GM23248 (cell line): ENCODE measurements at regions not wholly inside any gene's neighbourhood (a gene's known extent, or its start where the extent isn't known, plus 50 kb on each side); places are given as distances from the start of the nearest gene placed in this dataset.

ENCODE experiments used
- DNase-seq: peaks from one replicate; pipeline ENCODE4 v3.0.0-alpha.2; 2015
- H2AFZ ChIP-seq: fragments of 200-600 bp; sonication (generic); 2 replicates; pipeline ENCODE4 v1.6.1; 2016; ENCODE audit warnings: antibody characterized with exemption
- H3F3A ChIP-seq: fragments of 200-600 bp; sonication (generic); 2 replicates; pipeline ENCODE4 v1.6.1; 2016; ENCODE audit warnings: mild to moderate bottlenecking, antibody characterized with exemption, mixed run types; ENCODE audit not compliant: insufficient read depth
- H3K27ac ChIP-seq: fragments of 200-600 bp; sonication (generic); 2 replicates; pipeline ENCODE4 v1.5.1; 2016; ENCODE audit warnings: mild to moderate bottlenecking
- H3K27me3 ChIP-seq: fragments of 200-600 bp; sonication (generic); replicated peaks from 2 replicates; pipeline ENCODE4 v1.6.1; 2016; ENCODE audit warnings: mild to moderate bottlenecking; ENCODE audit not compliant: insufficient read depth
- H3K36me3 ChIP-seq: fragments of 200-600 bp; sonication (generic); 2 replicates; pipeline ENCODE4 v1.6.1; 2016; ENCODE audit warnings: low read depth, mild to moderate bottlenecking
- H3K4me1 ChIP-seq: fragments of 200-600 bp; sonication (generic); 2 replicates; pipeline ENCODE4 v1.6.1; 2016; ENCODE audit warnings: mild to moderate bottlenecking; ENCODE audit not compliant: insufficient read depth
- H3K4me2 ChIP-seq: fragments of 200-600 bp; sonication (generic); one replicate; pipeline ENCODE4 v1.6.1; 2016; ENCODE audit warnings: mild to moderate bottlenecking; ENCODE audit not compliant: unreplicated experiment
- H3K4me3 ChIP-seq: fragments of 200-600 bp; sonication (generic); 2 replicates; pipeline ENCODE4 v1.5.1; 2016; ENCODE audit warnings: mild to moderate bottlenecking
- H3K79me2 ChIP-seq: fragments of 200-600 bp; sonication (generic); 2 replicates; pipeline ENCODE4 v1.6.1; 2016; ENCODE audit warnings: mild to moderate bottlenecking; ENCODE audit not compliant: insufficient read depth
- H3K9ac ChIP-seq: fragments of 200-600 bp; sonication (generic); 2 replicates; pipeline ENCODE4 v1.6.1; 2016; ENCODE audit warnings: mild to moderate bottlenecking
- H3K9me2 ChIP-seq: fragments of 200-600 bp; sonication (generic); 2 replicates; pipeline ENCODE4 v1.6.1; 2016; ENCODE audit warnings: mixed run types, mild to moderate bottlenecking, moderate library complexity; ENCODE audit not compliant: insufficient read depth
- H3K9me3 ChIP-seq: fragments of 200-600 bp; sonication (generic); one replicate; pipeline ENCODE4 v1.6.1; 2017; ENCODE audit warnings: low read depth
- H4K20me1 ChIP-seq: fragments of 200-600 bp; sonication (generic); 2 replicates; pipeline ENCODE4 v1.6.0; 2016; ENCODE audit not compliant: insufficient read depth
- EZH2 ChIP-seq: fragments of 200-600 bp; sonication (generic); IDR thresholded peaks from 2 replicates; pipeline ENCODE4 v1.6.1; 2018; ENCODE audit warnings: antibody characterized with exemption, mild to moderate bottlenecking; ENCODE audit not compliant: insufficient read depth, poor library complexity, severe bottlenecking
- EZH2phosphoT487 ChIP-seq: fragments of 200-600 bp; sonication (generic); IDR thresholded peaks from 2 replicates; pipeline ENCODE4 v1.6.1; 2018; ENCODE audit warnings: antibody characterized with exemption, moderate library complexity, mild to moderate bottlenecking, low read depth; ENCODE audit not compliant: insufficient read depth
- WGBS, 2 experiments: methylation state at CpG; one replicate each; pipeline ENCODE4 v1.1.6; 2015 to 2017; ENCODE audit warnings: low lambda C conversion rate in 2 of 2, low coverage in 1 of 2; ENCODE audit errors: missing lambda C conversion rate in 2 of 2; 5-methylcytosine and 5-hydroxymethylcytosine counted together
- in situ Hi-C: fragments of 300-500 bp; cut with MboI; formaldehyde crosslinking; loops from 2 replicates; pipeline ENCODE4 v1.15.0; 2020

DNA sequence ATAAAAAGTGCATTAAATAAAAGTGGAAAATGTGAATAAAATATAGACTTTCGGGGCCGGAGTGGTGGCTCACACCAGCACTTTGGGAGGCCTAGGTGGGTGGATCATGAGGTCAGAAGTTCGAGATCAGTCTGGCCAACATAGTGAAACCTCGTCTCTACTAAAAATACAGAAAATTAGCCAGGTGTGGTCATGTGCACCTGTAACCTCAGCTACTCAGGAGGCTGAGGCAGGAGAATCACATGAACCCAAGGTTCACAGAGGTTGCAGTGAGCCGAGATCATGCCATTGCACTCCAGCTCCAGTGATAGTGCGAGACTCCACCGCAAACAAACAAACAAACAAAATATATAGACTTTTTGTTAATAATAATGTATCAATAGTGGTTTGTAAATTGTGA lies 293.6 kb upstream of the TRAM1L1 start:
- TF ChIP-seq EZH2phosphoT487, result no peak
- no peak for TF ChIP-seq EZH2
- no peak for DNase-seq
- Histone ChIP-seq H3K27me3 (no peaks in the 10 kb centered on the region), H2AFZ (no peak overlapping the region), H3F3A (no peaks in the 10 kb centered on the region), H3K9ac (no peak overlapping the region), H3K27ac (no peak overlapping the region), H3K79me2 (no peaks in the 10 kb centered on the region), H3K4me1 (no peaks in the 10 kb centered on the region), H3K9me2 (no peaks in the 10 kb centered on the region), H3K4me2 (no peak overlapping the region), H4K20me1 (no peaks in the 10 kb centered on the region), H3K9me3 (no peaks in the 10 kb centered on the region), H3K36me3 (no peaks in the 10 kb centered on the region), H3K4me3 (no peak overlapping the region)
- in situ Hi-C loops, result no loop called here
- 44 to 45% methylated on average over 7 of the region's 7 CpGs for WGBS, 2 experiments

DNA sequence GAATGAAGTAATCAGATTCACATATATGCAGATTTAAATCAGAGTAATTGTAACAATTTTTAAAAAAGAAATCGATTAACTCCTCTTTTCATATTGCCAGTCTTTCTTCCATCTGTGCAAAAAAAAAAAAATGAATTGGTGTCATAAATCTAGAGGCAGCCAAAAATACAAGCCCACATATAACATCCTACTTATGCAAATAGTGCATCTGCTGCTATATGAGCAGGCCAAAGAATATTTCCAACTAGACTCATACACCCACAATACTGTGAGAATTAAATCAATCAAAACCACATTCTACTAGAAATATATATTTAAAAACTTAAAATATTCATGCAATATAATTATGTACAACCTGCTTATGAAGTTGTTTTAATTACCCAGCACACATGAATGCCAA lies 298.1 kb upstream of the TRAM1L1 start:
- H3K79me2 ChIP-seq, result no peaks in the 10 kb centered on the region
- H3K27ac ChIP-seq, result no peak overlapping the region
- H3K9me3 ChIP-seq, result no peaks in the 10 kb centered on the region
- H3K27me3 ChIP-seq, result no peaks in the 10 kb centered on the region
- no peak overlapping the region for H3K4me2 ChIP-seq
- no peaks in the 10 kb centered on the region for H3K9me2 ChIP-seq
- no peak overlapping the region for H2AFZ ChIP-seq
- H4K20me1 ChIP-seq, result no peaks in the 10 kb centered on the region
- TF ChIP-seq EZH2 (no peak), EZH2phosphoT487 (no peak)
- H3K4me3 ChIP-seq, result no peak overlapping the region
- no peaks in the 10 kb centered on the region for H3F3A ChIP-seq
- H3K4me1 ChIP-seq, result no peaks in the 10 kb centered on the region
- H3K9ac ChIP-seq, result no peak overlapping the region
- no peaks in the 10 kb centered on the region for H3K36me3 ChIP-seq
- 4 to 13% methylated on average over 1 of the region's 1 CpG for WGBS, 2 experiments
- in situ Hi-C loops, result no loop called here
- DNase-seq, result no peak

DNA sequence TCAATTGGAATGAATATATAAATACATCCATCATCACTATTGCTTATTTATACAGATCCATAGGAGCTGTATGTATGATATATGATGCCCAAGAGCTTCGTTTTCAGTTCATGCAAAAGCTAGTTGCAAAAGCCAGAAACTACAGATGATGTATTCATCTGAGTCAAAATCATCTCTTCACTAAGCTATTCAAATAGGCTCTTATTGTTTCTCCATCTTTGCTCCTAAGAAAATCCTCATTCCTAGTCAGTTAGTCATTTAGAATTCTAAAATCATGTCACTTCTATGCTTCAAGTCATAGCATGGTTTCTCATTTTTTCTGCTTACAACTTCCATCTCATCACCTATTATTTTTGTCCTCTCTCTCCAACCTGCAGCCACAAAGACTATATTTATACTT lies 300.1 kb upstream of the TRAM1L1 start:
- TF ChIP-seq EZH2phosphoT487 (no peak), EZH2 (no peak)
- H3K4me3 ChIP-seq, result no peak overlapping the region
- H3K36me3 ChIP-seq, result no peaks in the 10 kb centered on the region
- no peaks in the 10 kb centered on the region for H3K9me2 ChIP-seq
- H3K27me3 ChIP-seq, result no peaks in the 10 kb centered on the region
- H3K27ac ChIP-seq, result no peak overlapping the region
- no peak for DNase-seq
- no peaks in the 10 kb centered on the region for H3F3A ChIP-seq
- no peak overlapping the region for H3K9ac ChIP-seq
- no peak overlapping the region for H2AFZ ChIP-seq
- H4K20me1 ChIP-seq, result no peaks in the 10 kb centered on the region
- no peak overlapping the region for H3K4me2 ChIP-seq
- H3K79me2 ChIP-seq, result no peaks in the 10 kb centered on the region
- H3K4me1 ChIP-seq, result no peaks in the 10 kb centered on the region
- H3K9me3 ChIP-seq, result no peaks in the 10 kb centered on the region
- in situ Hi-C loops, result no loop called here
- WGBS, 2 experiments, result 0 to 4% methylated on average over 1 of the region's 1 CpG

DNA sequence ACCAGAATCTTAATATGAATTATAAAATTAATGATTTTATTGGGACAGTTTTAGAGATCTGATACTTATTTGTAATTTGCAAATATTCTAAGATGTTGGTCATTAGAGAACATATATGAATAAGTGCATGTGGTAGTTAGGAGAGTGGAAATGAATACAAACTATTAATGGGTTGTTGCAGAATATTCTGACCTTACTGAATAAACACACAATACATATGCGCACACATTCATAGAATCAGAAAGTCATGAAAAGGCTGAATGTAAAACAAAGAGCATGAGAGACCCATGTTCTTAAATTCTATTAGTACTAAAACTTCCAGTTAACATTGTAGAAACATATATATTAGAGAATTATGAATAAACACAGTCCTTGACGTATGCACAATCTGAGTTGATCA lies 301.7 kb upstream of the TRAM1L1 start:
- no peaks in the 10 kb centered on the region for H3K4me1 ChIP-seq
- no peaks in the 10 kb centered on the region for H3K27me3 ChIP-seq
- no peak for DNase-seq
- H2AFZ ChIP-seq, result no peak overlapping the region
- TF ChIP-seq EZH2 (no peak), EZH2phosphoT487 (no peak)
- 37 to 49% methylated on average over 2 of the region's 2 CpGs for WGBS, 2 experiments
- no peaks in the 10 kb centered on the region for H3K79me2 ChIP-seq
- H3K27ac ChIP-seq, result no peak overlapping the region
- no peaks in the 10 kb centered on the region for H3K36me3 ChIP-seq
- no peaks in the 10 kb centered on the region for H3K9me3 ChIP-seq
- H3K4me2 ChIP-seq, result no peak overlapping the region
- no peaks in the 10 kb centered on the region for H3F3A ChIP-seq
- in situ Hi-C loops, result no loop called here
- no peaks in the 10 kb centered on the region for H3K9me2 ChIP-seq
- H3K9ac ChIP-seq, result no peak overlapping the region
- no peak overlapping the region for H3K4me3 ChIP-seq
- H4K20me1 ChIP-seq, result no peaks in the 10 kb centered on the region
